HG03095 (cell line): ENCODE measurements at regions not wholly inside any gene's neighbourhood (a gene's known extent, or its start where the extent isn't known, plus 50 kb on each side); places are given as distances from the start of the nearest gene placed in this dataset.

Source experiments
- ATAC-seq: cut with Tn5 transposase; IDR thresholded peaks from one replicate; pipeline ENCODE4 v1.9.1; 2021; ENCODE audit warnings: moderate library complexity; ENCODE audit not compliant: unreplicated experiment

GRCh38 chr4:148495463-148495862 is 53.2 kb upstream of the NR3C2 start:
- ATAC-seq: no peak
